H1 (cell line): ENCODE measurements at regions not wholly inside any gene's neighbourhood (a gene's known extent, or its start where the extent isn't known, plus 50 kb on each side); places are given as distances from the start of the nearest gene placed in this dataset.

Experiments
- CTCF ChIA-PET: fragments of 300-600 bp; sonication (Branson Sonifier 250); formaldehyde crosslinking; loops from one replicate; lab custom pipeline; 2021; ENCODE audit not compliant: partially characterized antibody; lab: Charles Lee
- POLR2A ChIA-PET: fragments of 300-600 bp; sonication (Branson Sonifier 250); formaldehyde crosslinking; loops from one replicate; lab custom pipeline; 2021; ENCODE audit warnings: inconsistent platforms; ENCODE audit not compliant: partially characterized antibody; lab: Charles Lee
- DNase-seq, 2 experiments: peaks; one replicate each; pipeline versions ENCODE4 v3.0.0 to v3.0.0-alpha.2; 2010 to 2022; ENCODE audit warnings: low spot score in 2 of 2, low read depth in 1 of 2, mixed read lengths in 1 of 2
- FAIRE-seq: peaks from 2 replicates; lab custom pipeline; 2011; peaks lifted over from hg19 to GRCh38; lab: Jason Lieb, UNC
- H2AFZ ChIP-seq: 2 replicates; pipeline ENCODE4 v1.8.1; 2012; ENCODE audit warnings: low read length, inconsistent platforms
- H2AK5ac ChIP-seq: 2 replicates; pipeline ENCODE4 v1.6.1; 2013; ENCODE audit warnings: low read depth, low read length
- H2BK120ac ChIP-seq: replicated peaks from 2 replicates; pipeline ENCODE3; 2013; ENCODE audit warnings: low read depth, low read length, inconsistent platforms
- H2BK12ac ChIP-seq: 2 replicates; pipeline ENCODE4 v1.6.1; 2013; ENCODE audit warnings: low read depth, low read length
- H2BK15ac ChIP-seq: 2 replicates; pipeline ENCODE4 v1.6.1; 2013; ENCODE audit warnings: low read length
- H2BK20ac ChIP-seq: 2 replicates; pipeline ENCODE4 v1.6.1; 2013; ENCODE audit warnings: low read length
- H2BK5ac ChIP-seq: 2 replicates; pipeline ENCODE4 v1.6.1; 2013; ENCODE audit warnings: low read depth, low read length
- H3K14ac ChIP-seq: 2 replicates; pipeline ENCODE4 v1.6.1; 2013; ENCODE audit warnings: inconsistent platforms; ENCODE audit not compliant: insufficient read length
- H3K18ac ChIP-seq: 2 replicates; pipeline ENCODE4 v1.6.1; 2013; ENCODE audit warnings: low read length; ENCODE audit errors: extremely low read depth
- H3K23ac ChIP-seq: 2 replicates; pipeline ENCODE4 v1.6.1; 2013; ENCODE audit warnings: inconsistent platforms; ENCODE audit not compliant: insufficient read length
- H3K23me2 ChIP-seq: 2 replicates; pipeline ENCODE4 v1.6.1; 2013; ENCODE audit warnings: low read depth, low read length
- H3K27ac ChIP-seq: 2 replicates; pipeline ENCODE4 v1.6.1; 2011; ENCODE audit warnings: low read depth, low read length, inconsistent platforms
- H3K27me3 ChIP-seq, 4 experiments: replicated peaks in 1 of 4; 1 replicate in 1 of 4; 2 replicates in 3 of 4; pipeline versions ENCODE4 v1.6.1 to v1.8.1; 2011 to 2013; ENCODE audit warnings: low read length in 3 of 4, mild to moderate bottlenecking in 3 of 4, inconsistent platforms in 2 of 4, mixed read lengths in 2 of 4, moderate library complexity in 1 of 4; ENCODE audit not compliant: control insufficient read depth in 3 of 4, insufficient read depth in 3 of 4; ENCODE audit errors: extremely low read depth in 1 of 4
- H3K36me3 ChIP-seq, 4 experiments: 2 replicates each; pipeline versions ENCODE4 v1.6.1 to v1.8.1; 2011 to 2013; ENCODE audit warnings: mild to moderate bottlenecking in 4 of 4, low read length in 3 of 4, moderate library complexity in 2 of 4, control low read depth in 1 of 4, inconsistent platforms in 1 of 4; ENCODE audit not compliant: insufficient read depth in 4 of 4, control insufficient read depth in 2 of 4
- H3K4ac ChIP-seq: replicated peaks from 2 replicates; pipeline ENCODE3; 2013; ENCODE audit warnings: low read length, low read depth, mixed read lengths, inconsistent platforms; ENCODE audit not compliant: insufficient read length
- H3K4me1 ChIP-seq, 4 experiments: replicated peaks in 1 of 4; 1 replicate in 1 of 4; 2 replicates in 3 of 4; pipeline versions ENCODE4 v1.6.1 to v1.8.1; 2011 to 2013; ENCODE audit warnings: low read length in 3 of 4, inconsistent platforms in 2 of 4, mixed read lengths in 1 of 4; ENCODE audit not compliant: insufficient read depth in 4 of 4, control insufficient read depth in 3 of 4
- H3K4me2 ChIP-seq, 2 experiments: 2 replicates each; pipeline versions ENCODE4 v1.6.1 to v1.8.1; 2011 to 2013; ENCODE audit warnings: low read depth in 2 of 2, low read length in 2 of 2, control low read depth in 1 of 2, inconsistent platforms in 1 of 2, mild to moderate bottlenecking in 1 of 2; ENCODE audit not compliant: insufficient read depth in 1 of 2
- H3K4me3 ChIP-seq, 4 experiments: fragments of 200-600, 300-600 bp in 1 of 4; sonication (generic), shearing (Covaris generic), sonication (Bioruptor Twin) in 1 of 4; 2 replicates each; pipeline versions ENCODE4 v1.5.1 to v1.8.1; 2011 to 2016; ENCODE audit warnings: low read length in 4 of 4, low read depth in 3 of 4, control low read depth in 2 of 4, inconsistent platforms in 2 of 4, mild to moderate bottlenecking in 2 of 4, mixed read lengths in 1 of 4, moderate library complexity in 1 of 4; ENCODE audit not compliant: insufficient read depth in 2 of 4; ENCODE audit errors: extremely low read depth in 1 of 4
- H3K56ac ChIP-seq: replicated peaks from 2 replicates; pipeline ENCODE3; 2013; ENCODE audit warnings: low read depth, mild to moderate bottlenecking, mixed read lengths, low read length, inconsistent platforms; ENCODE audit not compliant: insufficient read length
- H3K79me1 ChIP-seq: 2 replicates; pipeline ENCODE4 v1.6.1; 2013; ENCODE audit warnings: low read depth, low read length, control low read depth
- H3K79me2 ChIP-seq, 2 experiments: 2 replicates each; pipeline versions ENCODE4 v1.6.1 to v1.8.1; 2012 to 2013; ENCODE audit warnings: low read length in 2 of 2, mild to moderate bottlenecking in 2 of 2, inconsistent platforms in 1 of 2; ENCODE audit not compliant: insufficient read depth in 2 of 2, control insufficient read depth in 1 of 2
- H3K9ac ChIP-seq, 4 experiments: replicated peaks in 1 of 4; 1 replicate in 1 of 4; 2 replicates in 3 of 4; pipeline versions ENCODE4 v1.6.1 to v1.8.1; 2011 to 2013; ENCODE audit warnings: low read depth in 3 of 4, low read length in 3 of 4, control low read depth in 2 of 4, mild to moderate bottlenecking in 2 of 4, moderate library complexity in 2 of 4, inconsistent platforms in 1 of 4; ENCODE audit errors: extremely low read depth in 1 of 4
- H3K9me3 ChIP-seq, 2 experiments: 2 replicates each; pipeline versions ENCODE4 v1.6.1 to v1.8.1; 2012 to 2013; ENCODE audit warnings: mild to moderate bottlenecking in 2 of 2, moderate library complexity in 2 of 2, control low read depth in 1 of 2, inconsistent platforms in 1 of 2, low read depth in 1 of 2, low read length in 1 of 2, mixed read lengths in 1 of 2; ENCODE audit not compliant: insufficient read depth in 2 of 2
- H4K20me1 ChIP-seq, 2 experiments: replicated peaks in 1 of 2; 2 replicates each; pipeline versions ENCODE3 to v1.8.1; 2011 to 2013; ENCODE audit warnings: inconsistent platforms in 2 of 2, low read length in 2 of 2, mild to moderate bottlenecking in 1 of 2; ENCODE audit not compliant: insufficient read depth in 2 of 2, control insufficient read depth in 1 of 2
- H4K5ac ChIP-seq: 2 replicates; pipeline ENCODE4 v1.6.1; 2013; ENCODE audit warnings: low read length, low read depth, mixed read lengths, inconsistent platforms; ENCODE audit not compliant: insufficient read length
- H4K8ac ChIP-seq: 2 replicates; pipeline ENCODE4 v1.8.0; 2013; ENCODE audit warnings: mild to moderate bottlenecking, moderate library complexity, low read length, inconsistent platforms; ENCODE audit not compliant: insufficient read depth; ENCODE audit errors: extremely low read depth
- H4K91ac ChIP-seq: replicated peaks from 2 replicates; pipeline ENCODE3; 2013; ENCODE audit warnings: low read length, mixed read lengths, inconsistent platforms; ENCODE audit not compliant: insufficient read length
- E2F6 ChIP-seq: IDR thresholded peaks from 2 replicates; pipeline ENCODE4 v1.6.1; 2012; ENCODE audit warnings: inconsistent platforms
- RNF2 ChIP-seq: fragments of 200-900, 300-1000 bp; sonication (generic); IDR thresholded peaks from 2 replicates; pipeline ENCODE4 v1.7.1; 2016; ENCODE audit warnings: borderline replicate concordance, low read depth, mild to moderate bottlenecking, antibody characterized with exemption, low read length; ENCODE audit not compliant: poor library complexity, severe bottlenecking; ENCODE audit errors: missing control alignments
- SP2 ChIP-seq: IDR thresholded peaks from 2 replicates; pipeline ENCODE4 v1.6.1; 2012; ENCODE audit warnings: mild to moderate bottlenecking, low read length, inconsistent platforms
- WGBS, 2 experiments: shearing (Covaris generic) in 1 of 2; methylation state at CpG; one replicate each; pipeline versions ENCODE4 v1.1.6 to v1.1.7; 2013 to 2015; ENCODE audit warnings: low lambda C conversion rate in 2 of 2, mixed read lengths in 2 of 2, inconsistent platforms in 1 of 2, low coverage in 1 of 2, missing lambda C conversion rate in 1 of 2; ENCODE audit not compliant: insufficient replicate concordance in 2 of 2, insufficient coverage in 1 of 2, insufficient read length in 1 of 2; ENCODE audit errors: extremely low coverage in 1 of 2, missing lambda C conversion rate in 1 of 2; 5-methylcytosine and 5-hydroxymethylcytosine counted together

- ChIA-PET POLR2A (no interaction called here), CTCF (interaction anchor here (2.4 to 10.0 kb wide), 2 partner anchors 8 to 12 kb away, joined by 6 to 79 read pairs; no protein-coding TSS in a partner anchor)
- Histone ChIP-seq H4K20me1 (no peaks in the 10 kb centered on the region), H2BK15ac (no peak overlapping the region), H3K23ac (no peak overlapping the region), H3K4ac (no peak overlapping the region), H4K8ac (no peak overlapping the region), H2BK20ac (no peak overlapping the region), H3K14ac (no peak overlapping the region), H3K4me2 (no peak overlapping the region), H3K36me3 (no peaks in the 10 kb centered on the region), H3K4me3 (no peak overlapping the region), H4K5ac (no peak overlapping the region), H3K9me3 (no peaks in the 10 kb centered on the region), H4K91ac (no peak overlapping the region), H2BK12ac (no peak overlapping the region), H3K79me2 (no peaks in the 10 kb centered on the region), H3K27me3 (no peaks in the 10 kb centered on the region), H3K56ac (no peak overlapping the region), H3K18ac (no peak overlapping the region), H3K9ac (no peak overlapping the region), H3K4me1 (no peaks in the 10 kb centered on the region), H2AK5ac (no peak overlapping the region), H3K79me1 (no peaks in the 10 kb centered on the region), H2BK120ac (no peak overlapping the region), H3K27ac (no peak overlapping the region), H2BK5ac (no peak overlapping the region), H2AFZ (no peak overlapping the region), H3K23me2 (no peaks in the 10 kb centered on the region)
- 91% methylated on average over 4 of the region's 4 CpGs; no CpG with 5 or more reads in 1 of the 2 experiments for WGBS, 2 experiments
- no peak for FAIRE-seq
- no peak for DNase-seq
- TF ChIP-seq SP2 (no peak), E2F6 (no peak), RNF2 (no peak)
These were observed 72.5 kb downstream of the LIG4 start for GRCh38 chr13:108142702-108143436.
